ENCODE measurements at regions not wholly inside any gene's neighbourhood (a gene's known extent, or its start where the extent isn't known, plus 50 kb on each side); places are given as distances from the start of the nearest gene placed in this dataset.
A peak's percentile ranks its signal among the peaks of the same experiment; 100 is the strongest.

DNA sequence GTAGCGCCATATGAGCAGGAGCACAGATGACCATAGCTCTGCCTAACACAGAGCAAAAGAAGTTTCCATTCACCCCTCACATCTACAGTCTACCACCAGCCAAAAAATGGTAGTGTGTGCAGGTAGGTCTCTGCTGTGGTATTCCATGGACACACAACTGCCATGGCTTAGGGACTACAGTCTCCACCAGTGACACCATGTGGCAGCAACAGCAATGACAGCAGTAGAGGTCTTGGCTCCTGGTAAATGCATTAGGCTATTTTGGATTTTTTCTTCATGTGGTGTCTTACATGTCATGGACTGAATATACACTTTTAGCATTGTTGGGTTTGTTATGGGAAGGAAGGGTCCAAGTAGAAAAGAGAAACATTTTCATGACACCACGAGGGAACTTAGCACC, 70.1 kb upstream of the CABCOCO1 start:
- TF ChIP-seq, protein P1, sequence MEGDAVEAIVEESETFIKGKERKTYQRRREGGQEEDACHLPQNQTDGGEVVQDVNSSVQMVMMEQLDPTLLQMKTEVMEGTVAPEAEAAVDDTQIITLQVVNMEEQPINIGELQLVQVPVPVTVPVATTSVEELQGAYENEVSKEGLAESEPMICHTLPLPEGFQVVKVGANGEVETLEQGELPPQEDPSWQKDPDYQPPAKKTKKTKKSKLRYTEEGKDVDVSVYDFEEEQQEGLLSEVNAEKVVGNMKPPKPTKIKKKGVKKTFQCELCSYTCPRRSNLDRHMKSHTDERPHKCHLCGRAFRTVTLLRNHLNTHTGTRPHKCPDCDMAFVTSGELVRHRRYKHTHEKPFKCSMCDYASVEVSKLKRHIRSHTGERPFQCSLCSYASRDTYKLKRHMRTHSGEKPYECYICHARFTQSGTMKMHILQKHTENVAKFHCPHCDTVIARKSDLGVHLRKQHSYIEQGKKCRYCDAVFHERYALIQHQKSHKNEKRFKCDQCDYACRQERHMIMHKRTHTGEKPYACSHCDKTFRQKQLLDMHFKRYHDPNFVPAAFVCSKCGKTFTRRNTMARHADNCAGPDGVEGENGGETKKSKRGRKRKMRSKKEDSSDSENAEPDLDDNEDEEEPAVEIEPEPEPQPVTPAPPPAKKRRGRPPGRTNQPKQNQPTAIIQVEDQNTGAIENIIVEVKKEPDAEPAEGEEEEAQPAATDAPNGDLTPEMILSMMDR (IDR thresholded peaks at IDR 0.05; ENCODE audit: insufficient read depth, low read depth, low read length): no peak
- no peak for TF ChIP-seq EZH2 (IDR thresholded peaks at IDR 0.05; ENCODE audit: insufficient read depth, low read length)
- Histone ChIP-seq H3K4me3 (ENCODE audit: insufficient read depth, low read depth, low read length) (no peak overlapping the region), H4K20me1 (ENCODE audit: insufficient read depth, low read length) (no peaks in the 10 kb centered on the region), H3K4me1 (ENCODE audit: insufficient read depth, low read length) (no peaks in the 10 kb centered on the region), H3K27me3 (ENCODE audit: insufficient read depth, low read length) (no peaks in the 10 kb centered on the region), H3K9me3 (ENCODE audit: insufficient read depth, low read depth, low read length) (no peaks in the 10 kb centered on the region), H3K9ac (ENCODE audit: low read length) (no peak overlapping the region), H3K79me2 (ENCODE audit: insufficient read depth, low read length) (no peaks in the 10 kb centered on the region), H3K27ac (ENCODE audit: low read depth, low read length) (no peak overlapping the region), H3K4me2 (ENCODE audit: low read length) (no peak overlapping the region), H3K36me3 (ENCODE audit: insufficient read depth, low read length) (no peaks in the 10 kb centered on the region), H2AFZ (ENCODE audit: low read depth, low read length) (no peak overlapping the region)
- FAIRE-seq: no peak
- Mint-ChIP-seq H3K27ac (ENCODE audit: unreplicated experiment) (no peak overlapping the region), H3K4me1 (ENCODE audit: low read depth, unreplicated experiment) (no peaks in the 10 kb centered on the region), H3K4me3 (ENCODE audit: unreplicated experiment) (no peak overlapping the region), H3K36me3 (ENCODE audit: low read depth, unreplicated experiment) (no peaks in the 10 kb centered on the region), H3K9me3 (ENCODE audit: unreplicated experiment) (no peaks in the 10 kb centered on the region), H3K27me3 (ENCODE audit: low read depth, unreplicated experiment) (no peaks in the 10 kb centered on the region)
- no peak for DNase-seq (ENCODE audit: low read depth)

DNA sequence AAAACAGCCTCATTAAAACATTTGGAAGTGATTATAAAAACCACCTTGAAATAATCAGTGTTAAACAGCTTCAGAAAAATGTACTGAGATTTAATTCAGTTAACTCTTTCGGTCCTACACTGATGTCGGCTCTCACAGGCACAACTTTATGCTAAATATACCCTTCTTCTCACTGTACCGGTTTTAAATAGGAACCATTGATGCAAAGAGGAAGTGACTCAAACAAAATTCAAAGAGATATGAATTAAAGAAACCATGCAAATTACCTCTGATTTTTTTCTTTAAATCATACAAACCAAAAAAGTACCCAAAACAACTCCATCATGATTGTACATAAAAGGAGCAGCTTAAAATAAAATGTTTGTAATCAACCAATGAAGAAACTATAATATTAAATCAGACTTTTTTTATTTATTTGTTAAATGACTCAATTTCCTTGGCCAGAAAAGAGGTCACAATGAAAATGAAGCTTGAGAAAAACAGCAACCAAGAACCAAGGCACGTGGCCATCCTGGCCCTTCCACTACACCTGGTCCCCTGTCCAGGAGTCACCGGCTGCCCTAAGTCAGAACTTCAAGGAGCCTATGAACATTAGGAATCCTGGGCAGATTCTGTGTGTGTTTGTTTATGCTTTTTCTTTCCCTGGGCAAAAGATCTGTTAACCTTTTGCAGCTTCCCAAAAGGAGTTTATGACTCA, 73.0 kb upstream of the CABCOCO1 start:
- no peaks in the 10 kb centered on the region for H3K36me3 Mint-ChIP-seq (ENCODE audit: low read depth, unreplicated experiment)
- no peaks in the 10 kb centered on the region for H3K4me1 Mint-ChIP-seq (ENCODE audit: low read depth, unreplicated experiment)
- H3K4me3 Mint-ChIP-seq (ENCODE audit: unreplicated experiment): no peak overlapping the region
- no peaks in the 10 kb centered on the region for H3K27me3 Mint-ChIP-seq (ENCODE audit: low read depth, unreplicated experiment)
- H3K27ac ChIP-seq (ENCODE audit: low read depth, low read length): no peak overlapping the region
- no peaks in the 10 kb centered on the region for H3K36me3 ChIP-seq (ENCODE audit: insufficient read depth, low read length)
- H3K9me3 Mint-ChIP-seq (ENCODE audit: unreplicated experiment): no peaks in the 10 kb centered on the region
- TF ChIP-seq EZH2 (IDR thresholded peaks at IDR 0.05; ENCODE audit: insufficient read depth, low read length): no peak
- TF ChIP-seq, protein P1 (IDR thresholded peaks at IDR 0.05; ENCODE audit: insufficient read depth, low read depth, low read length): no peak
- DNase-seq (ENCODE audit: low read depth) (no peak), FAIRE-seq (no peak)
- H3K9me3 ChIP-seq (ENCODE audit: insufficient read depth, low read depth, low read length): no peaks in the 10 kb centered on the region
- no peak overlapping the region for H3K9ac ChIP-seq (ENCODE audit: low read length)
- no peaks in the 10 kb centered on the region for H3K4me1 ChIP-seq (ENCODE audit: insufficient read depth, low read length)
- peak overlapping the region; percentile 38 for H3K4me2 ChIP-seq (ENCODE audit: low read length)
- H3K27ac Mint-ChIP-seq (ENCODE audit: unreplicated experiment): no peak overlapping the region
- H3K27me3 ChIP-seq (ENCODE audit: insufficient read depth, low read length): no peaks in the 10 kb centered on the region
- H4K20me1 ChIP-seq (ENCODE audit: insufficient read depth, low read length): no peaks in the 10 kb centered on the region
- H2AFZ ChIP-seq (ENCODE audit: low read depth, low read length): peak overlapping the region; percentile 51
- no peaks in the 10 kb centered on the region for H3K79me2 ChIP-seq (ENCODE audit: insufficient read depth, low read length)
- no peak overlapping the region for H3K4me3 ChIP-seq (ENCODE audit: insufficient read depth, low read depth, low read length)

DNA sequence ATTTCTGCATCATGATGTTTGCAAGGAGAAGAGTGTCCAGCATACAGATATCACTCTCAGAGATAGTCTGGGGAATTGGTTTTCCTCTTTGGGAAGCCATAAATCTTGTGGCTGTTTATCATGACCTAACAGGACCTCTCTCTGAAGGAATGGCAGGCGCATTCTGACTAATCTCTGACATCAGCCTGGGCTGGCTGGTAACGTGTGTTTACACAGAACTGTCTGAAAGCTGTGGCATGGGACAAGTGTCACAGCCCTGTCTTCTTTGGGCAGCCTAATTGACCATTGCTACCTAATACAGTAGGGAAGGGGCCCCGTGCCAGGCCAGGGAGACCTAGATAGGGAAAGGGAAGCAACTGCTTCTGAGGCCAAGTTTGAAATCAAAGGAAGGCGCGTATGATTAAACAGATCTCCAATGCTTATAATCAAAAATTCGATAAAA, 73.9 kb upstream of the CABCOCO1 start:
- no peak overlapping the region for H3K4me2 ChIP-seq (ENCODE audit: low read length)
- H3K36me3 ChIP-seq (ENCODE audit: insufficient read depth, low read length): no peaks in the 10 kb centered on the region
- Mint-ChIP-seq H3K36me3 (ENCODE audit: low read depth, unreplicated experiment) (no peaks in the 10 kb centered on the region), H3K27me3 (ENCODE audit: low read depth, unreplicated experiment) (no peaks in the 10 kb centered on the region), H3K4me1 (ENCODE audit: low read depth, unreplicated experiment) (no peaks in the 10 kb centered on the region), H3K27ac (ENCODE audit: unreplicated experiment) (no peak overlapping the region), H3K9me3 (ENCODE audit: unreplicated experiment) (no peaks in the 10 kb centered on the region), H3K4me3 (ENCODE audit: unreplicated experiment) (no peak overlapping the region)
- DNase-seq (ENCODE audit: low read depth): no peak
- H3K27ac ChIP-seq (ENCODE audit: low read depth, low read length): no peak overlapping the region
- no peaks in the 10 kb centered on the region for H3K9me3 ChIP-seq (ENCODE audit: insufficient read depth, low read depth, low read length)
- no peaks in the 10 kb centered on the region for H4K20me1 ChIP-seq (ENCODE audit: insufficient read depth, low read length)
- H3K9ac ChIP-seq (ENCODE audit: low read length): no peak overlapping the region
- H3K4me3 ChIP-seq (ENCODE audit: insufficient read depth, low read depth, low read length): no peak overlapping the region
- no peaks in the 10 kb centered on the region for H3K4me1 ChIP-seq (ENCODE audit: insufficient read depth, low read length)
- H3K27me3 ChIP-seq (ENCODE audit: insufficient read depth, low read length): no peaks in the 10 kb centered on the region
- TF ChIP-seq EZH2 (IDR thresholded peaks at IDR 0.05; ENCODE audit: insufficient read depth, low read length): no peak
- TF ChIP-seq, protein P1 (IDR thresholded peaks at IDR 0.05; ENCODE audit: insufficient read depth, low read depth, low read length): no peak
- H2AFZ ChIP-seq (ENCODE audit: low read depth, low read length): no peak overlapping the region
- H3K79me2 ChIP-seq (ENCODE audit: insufficient read depth, low read length): no peaks in the 10 kb centered on the region
- no peak for FAIRE-seq

All from astrocyte (in vitro differentiated cells and primary cell).